Right renal pelvis (tissue), 4 donors: ENCODE measurements at regions not wholly inside any gene's neighbourhood (a gene's known extent, or its start where the extent isn't known, plus 50 kb on each side); places are given as distances from the start of the nearest gene placed in this dataset.

Experiments
- DNase-seq, 4 donors: peaks; one replicate each; pipeline ENCODE4 v3.0.0-alpha.2; 2013; ENCODE audit warnings: low read depth in 4 of 4, low spot score in 3 of 4, missing footprints in 1 of 4

- peak; percentile 14 to 38 (median 27) for DNase-seq
These were observed 142.5 kb upstream of the FERMT1 start for GRCh38 chr20:6265204-6265904.

GRCh38 chr20:6253396-6253795 lies 130.6 kb upstream of the FERMT1 start:
- DNase-seq, result no peak

- no peak for DNase-seq
These were observed 122.6 kb upstream of the FERMT1 start for GRCh38 chr20:6245436-6245835.

- no peak for DNase-seq
These were observed 118.8 kb upstream of the FERMT1 start for GRCh38 chr20:6241591-6241990.

GRCh38 chr20:6240059-6240458 lies 117.2 kb upstream of the FERMT1 start:
- DNase-seq, result no peak

- DNase-seq, result no peak
These were observed 115.6 kb upstream of the FERMT1 start for GRCh38 chr20:6238421-6238820.

GRCh38 chr20:6235510-6235909 lies 112.7 kb upstream of the FERMT1 start:
- no peak for DNase-seq

- DNase-seq, result no peak
These were observed 109.6 kb upstream of the FERMT1 start for GRCh38 chr20:6232436-6232835.

GRCh38 chr20:6231556-6231955 lies 108.7 kb upstream of the FERMT1 start:
- no peak for DNase-seq

GRCh38 chr20:6228302-6228843 lies 105.5 kb upstream of the FERMT1 start:
- no peak for DNase-seq

- DNase-seq, result no peak
These were observed 90.5 kb upstream of the FERMT1 start for GRCh38 chr20:6213311-6213710.

GRCh38 chr20:6212903-6213302 lies 90.1 kb upstream of the FERMT1 start:
- no peak for DNase-seq

- no peak for DNase-seq
These were observed 86.3 kb upstream of the FERMT1 start for GRCh38 chr20:6209093-6209492.

GRCh38 chr20:6200092-6200491 lies 77.3 kb upstream of the FERMT1 start:
- no peak for DNase-seq

- no peak for DNase-seq
These were observed 62.4 kb upstream of the FERMT1 start for GRCh38 chr20:6185268-6185667.

GRCh38 chr20:6184086-6184485 lies 61.3 kb upstream of the FERMT1 start:
- DNase-seq, result no peak

GRCh38 chr20:6180531-6180930 lies 57.7 kb upstream of the FERMT1 start:
- no peak for DNase-seq

- peak in 1 of 4 donors; percentile 31 for DNase-seq
These were observed 55.7 kb upstream of the FERMT1 start for GRCh38 chr20:6178537-6178936.

- no peak for DNase-seq
These were observed 50.7 kb upstream of the FERMT1 start for GRCh38 chr20:6173481-6173880.
